ENCODE measurements at regions not wholly inside any gene's neighbourhood (a gene's known extent, or its start where the extent isn't known, plus 50 kb on each side); places are given as distances from the start of the nearest gene placed in this dataset.
"Not testable (repeated sequence)": the region's sequence is repeated elsewhere in the genome, so short reads cannot be mapped to it uniquely, and the experiment has no call there.

DNA sequence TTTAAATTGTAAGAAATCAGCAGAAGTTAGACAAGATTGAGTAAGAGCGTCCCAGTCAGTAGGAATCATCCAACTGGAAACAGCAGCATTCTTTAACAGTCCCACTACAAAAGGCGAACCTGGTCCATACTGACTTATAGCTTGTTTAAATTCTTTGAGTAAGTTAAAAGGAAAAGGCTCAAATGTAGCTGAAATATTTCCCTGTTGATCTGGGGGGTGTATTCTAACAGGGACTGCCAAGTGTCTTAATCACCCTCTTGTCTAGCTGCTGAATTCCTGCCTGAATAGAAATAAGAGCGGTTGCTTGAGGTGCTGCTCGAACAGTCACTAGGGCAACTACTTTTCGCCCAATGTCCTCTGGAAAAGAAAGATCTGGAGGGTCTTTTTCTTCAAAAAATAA, 56.4 kb upstream of the FMNL2 start:
- Histone ChIP-seq H2AFZ (ENCODE audit: low read depth, low read length) (no peak overlapping the region), H3K36me3 (ENCODE audit: control insufficient read depth, insufficient read depth, low read length) (no peaks in the 10 kb centered on the region), H3K27me3 (ENCODE audit: control insufficient read depth in 2 of 2, insufficient read depth in 2 of 2, low read length in 2 of 2) (no peaks in the 10 kb centered on the region), H3K4me3 (no peak overlapping the region), H3K4me2 (ENCODE audit: insufficient read depth, low read length) (no peak overlapping the region), H3K79me2 (ENCODE audit: control insufficient read depth, insufficient read depth, low read length) (no peaks in the 10 kb centered on the region), H3K9ac (ENCODE audit: insufficient read depth in 1 of 2, low read depth in 2 of 2, low read length in 2 of 2) (no peak overlapping the region), H4K20me1 (replicated peaks; ENCODE audit: control insufficient read depth, insufficient read depth, low read length) (no peaks in the 10 kb centered on the region), H3K27ac (ENCODE audit: extremely low read depth, low read depth, low read length) (no peak overlapping the region), H3K4me1 (replicated peaks in 1 of 2; ENCODE audit: control insufficient read depth in 2 of 2, insufficient read depth in 2 of 2, low read length in 2 of 2) (no peaks in the 10 kb centered on the region), H3K9me1 (ENCODE audit: control insufficient read depth, insufficient read depth, low read length) (no peaks in the 10 kb centered on the region), H3K9me3 (replicated peaks; ENCODE audit: control insufficient read depth, insufficient read depth, low read depth, low read length) (no peaks in the 10 kb centered on the region)
- intact Hi-C loops (cut with micrococcal nuclease) (no loop called here), in situ Hi-C loops (cut with MboI) (no loop called here)
- no peak for FAIRE-seq
- ATAC-seq = no peak
- POLR2A ChIA-PET = no interaction called here
- CTCF ChIA-PET (ENCODE audit: low intra/inter-chr PET ratio) = no interaction called here
- BruUV-seq (replicated peaks) = no TSS peak
- no peak for DNase-seq (ENCODE audit: extremely low read depth in 1 of 4, low spot score in 3 of 4)
- TF ChIP-seq SETDB1 (IDR thresholded peaks at IDR 0.05; ENCODE audit: low read length) (no peak), DNMT1 (IDR thresholded peaks at IDR 0.05) (no peak), PTRF (tag; IDR thresholded peaks at IDR 0.05) (no peak), ZNF3 (CRISPR knock-in tag; IDR thresholded peaks at IDR 0.05) (no peak), RHOXF2B (CRISPR knock-in tag; conservative IDR thresholded peaks at IDR 0.05) (no peak), BCL6 (CRISPR knock-in tag; IDR thresholded peaks at IDR 0.05) (no peak), PPARD (CRISPR knock-in tag; IDR thresholded peaks at IDR 0.05) (no peak), TCFL5 (CRISPR knock-in tag; conservative IDR thresholded peaks at IDR 0.05) (no peak)
- TF ChIP-seq, protein P1, sequence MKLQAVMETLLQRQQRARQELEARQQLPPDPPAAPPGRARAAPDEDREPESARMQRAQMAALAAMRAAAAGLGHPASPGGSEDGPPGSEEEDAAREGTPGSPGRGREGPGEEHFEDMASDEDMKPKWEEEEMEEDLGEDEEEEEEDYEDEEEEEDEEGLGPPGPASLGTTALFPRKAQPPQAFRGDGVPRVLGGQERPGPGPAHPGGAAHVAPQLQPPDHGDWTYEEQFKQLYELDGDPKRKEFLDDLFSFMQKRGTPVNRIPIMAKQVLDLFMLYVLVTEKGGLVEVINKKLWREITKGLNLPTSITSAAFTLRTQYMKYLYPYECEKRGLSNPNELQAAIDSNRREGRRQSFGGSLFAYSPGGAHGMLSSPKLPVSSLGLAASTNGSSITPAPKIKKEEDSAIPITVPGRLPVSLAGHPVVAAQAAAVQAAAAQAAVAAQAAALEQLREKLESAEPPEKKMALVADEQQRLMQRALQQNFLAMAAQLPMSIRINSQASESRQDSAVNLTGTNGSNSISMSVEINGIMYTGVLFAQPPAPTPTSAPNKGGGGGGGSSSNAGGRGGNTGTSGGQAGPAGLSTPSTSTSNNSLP (IDR thresholded peaks at IDR 0.05; ENCODE audit: borderline replicate concordance, low read depth, low read length) = no peak
- WGBS (ENCODE audit: insufficient coverage, low coverage, missing lambda C conversion rate) = 3% methylated on average over 5 of the region's 5 CpGs

GRCh38 chr2:152279367-152279766, 55.6 kb upstream of the FMNL2 start:
- WGBS (ENCODE audit: insufficient coverage, low coverage, missing lambda C conversion rate) = 0% methylated on average over 2 of the region's 2 CpGs
- DNase-seq (ENCODE audit: extremely low read depth in 1 of 4, low spot score in 3 of 4); H3K27me3 ChIP-seq (ENCODE audit: control insufficient read depth in 2 of 2, insufficient read depth in 2 of 2, low read length in 2 of 2); H3K9me3 ChIP-seq (replicated peaks; ENCODE audit: control insufficient read depth, insufficient read depth, low read depth, low read length); H3K4me2 ChIP-seq (ENCODE audit: insufficient read depth, low read length); BruUV-seq (replicated peaks); H4K20me1 ChIP-seq (replicated peaks; ENCODE audit: control insufficient read depth, insufficient read depth, low read length); intact Hi-C loops (cut with micrococcal nuclease); H3K36me3 ChIP-seq (ENCODE audit: control insufficient read depth, insufficient read depth, low read length); H3K4me3 ChIP-seq; in situ Hi-C loops (cut with MboI); H3K4me1 ChIP-seq (replicated peaks in 1 of 2; ENCODE audit: control insufficient read depth in 2 of 2, insufficient read depth in 2 of 2, low read length in 2 of 2); FAIRE-seq; CTCF ChIA-PET (ENCODE audit: low intra/inter-chr PET ratio); H3K79me2 ChIP-seq (ENCODE audit: control insufficient read depth, insufficient read depth, low read length); POLR2A ChIA-PET; H3K27ac ChIP-seq (ENCODE audit: extremely low read depth, low read depth, low read length); ATAC-seq; H3K9ac ChIP-seq (ENCODE audit: insufficient read depth in 1 of 2, low read depth in 2 of 2, low read length in 2 of 2); H2AFZ ChIP-seq (ENCODE audit: low read depth, low read length); H3K9me1 ChIP-seq (ENCODE audit: control insufficient read depth, insufficient read depth, low read length): not testable (repeated sequence)
